AG04449 (cell line): ENCODE measurements at regions not wholly inside any gene's neighbourhood (a gene's known extent, or its start where the extent isn't known, plus 50 kb on each side); places are given as distances from the start of the nearest gene placed in this dataset.
A peak's percentile ranks its signal among the peaks of the same experiment; 100 is the strongest.

Experiments
- CTCF ChIA-PET: fragments of 350-600 bp; formaldehyde crosslinking; extraction: SDS; loops from one replicate; lab custom pipeline; 2021; ENCODE audit warnings: antibody characterized with exemption; lab: Yijun Ruan, JAX
- POLR2A ChIA-PET: fragments of 400-600, 350-600 bp; formaldehyde crosslinking; extraction: SDS; loops from one replicate; lab custom pipeline; 2020; ENCODE audit warnings: antibody characterized with exemption, inconsistent platforms; lab: Yijun Ruan, JAX
- DNase-seq: peaks from one replicate; pipeline ENCODE4 v3.0.0-alpha.2; 2010; ENCODE audit warnings: low read depth, low spot score
- H3K4me3 ChIP-seq: 2 replicates; pipeline ENCODE4 v1.5.1; 2011; ENCODE audit warnings: low read depth, mild to moderate bottlenecking, control low read depth, low read length
- TF ChIP-seq, protein P1 (sequence below): IDR thresholded peaks from one replicate; pipeline ENCODE4 v1.5.1; 2011; ENCODE audit warnings: mild to moderate bottlenecking, moderate library complexity, low read length, control low read depth, inconsistent platforms; ENCODE audit not compliant: insufficient read depth; ENCODE audit errors: missing control alignments

DNA sequence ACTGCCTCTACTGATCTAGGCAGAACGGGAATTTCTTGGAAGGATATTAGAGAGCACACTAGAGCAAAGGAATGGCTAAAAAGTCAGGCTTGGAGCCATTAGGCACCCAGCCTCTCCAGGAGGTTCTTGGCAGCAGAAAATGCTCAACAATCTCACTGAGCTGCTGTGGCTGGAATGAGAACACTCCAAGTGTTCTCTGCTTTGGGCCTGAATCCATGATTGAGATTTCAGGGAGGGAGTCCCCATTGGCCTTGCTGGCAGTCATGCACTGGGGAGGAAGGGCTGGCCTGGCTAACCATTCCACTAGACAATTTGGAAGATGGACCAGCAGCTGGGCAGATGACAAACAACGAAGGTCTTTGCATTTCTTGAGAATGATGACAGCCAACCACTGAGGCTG lies 362.6 kb downstream of the SHQ1 start:
- ChIA-PET POLR2A (no interaction called here), CTCF (no interaction called here)
- no peak for DNase-seq
- no peak overlapping the region for H3K4me3 ChIP-seq
- TF ChIP-seq, protein P1, sequence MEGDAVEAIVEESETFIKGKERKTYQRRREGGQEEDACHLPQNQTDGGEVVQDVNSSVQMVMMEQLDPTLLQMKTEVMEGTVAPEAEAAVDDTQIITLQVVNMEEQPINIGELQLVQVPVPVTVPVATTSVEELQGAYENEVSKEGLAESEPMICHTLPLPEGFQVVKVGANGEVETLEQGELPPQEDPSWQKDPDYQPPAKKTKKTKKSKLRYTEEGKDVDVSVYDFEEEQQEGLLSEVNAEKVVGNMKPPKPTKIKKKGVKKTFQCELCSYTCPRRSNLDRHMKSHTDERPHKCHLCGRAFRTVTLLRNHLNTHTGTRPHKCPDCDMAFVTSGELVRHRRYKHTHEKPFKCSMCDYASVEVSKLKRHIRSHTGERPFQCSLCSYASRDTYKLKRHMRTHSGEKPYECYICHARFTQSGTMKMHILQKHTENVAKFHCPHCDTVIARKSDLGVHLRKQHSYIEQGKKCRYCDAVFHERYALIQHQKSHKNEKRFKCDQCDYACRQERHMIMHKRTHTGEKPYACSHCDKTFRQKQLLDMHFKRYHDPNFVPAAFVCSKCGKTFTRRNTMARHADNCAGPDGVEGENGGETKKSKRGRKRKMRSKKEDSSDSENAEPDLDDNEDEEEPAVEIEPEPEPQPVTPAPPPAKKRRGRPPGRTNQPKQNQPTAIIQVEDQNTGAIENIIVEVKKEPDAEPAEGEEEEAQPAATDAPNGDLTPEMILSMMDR, result no peak

DNA sequence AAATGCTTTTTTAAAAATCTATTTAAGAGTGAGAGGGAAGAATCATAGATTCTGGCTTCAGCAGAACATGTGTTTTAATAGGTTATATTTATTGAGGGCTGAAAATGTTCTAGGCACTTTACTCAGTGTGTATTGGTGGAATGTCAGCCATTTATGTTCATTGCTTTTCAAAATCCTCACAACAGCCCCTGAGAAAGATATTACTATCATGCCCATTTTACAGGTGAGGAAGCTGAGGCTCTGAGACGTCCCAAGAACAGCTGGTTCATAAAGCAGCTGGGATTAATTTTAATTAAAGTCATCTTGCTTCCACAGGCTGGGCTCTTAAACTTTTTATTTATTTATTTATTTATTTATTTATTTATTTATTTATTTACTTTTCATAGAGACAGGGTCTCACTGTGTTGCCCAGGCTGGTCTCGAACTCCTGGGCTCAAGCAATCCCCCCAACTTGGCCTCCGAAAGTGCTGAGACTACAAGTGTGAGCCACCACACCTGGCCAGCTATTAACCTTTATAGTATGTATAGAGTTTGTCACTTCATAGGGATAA lies 364.6 kb downstream of the SHQ1 start:
- TF ChIP-seq, protein P1, result no peak
- H3K4me3 ChIP-seq, result no peak overlapping the region
- no peak for DNase-seq
- ChIA-PET CTCF (interaction anchor here (1.0 kb wide), 1 partner anchor 339 kb away, joined by 3 read pairs; no protein-coding TSS in a partner anchor), POLR2A (no interaction called here)

DNA sequence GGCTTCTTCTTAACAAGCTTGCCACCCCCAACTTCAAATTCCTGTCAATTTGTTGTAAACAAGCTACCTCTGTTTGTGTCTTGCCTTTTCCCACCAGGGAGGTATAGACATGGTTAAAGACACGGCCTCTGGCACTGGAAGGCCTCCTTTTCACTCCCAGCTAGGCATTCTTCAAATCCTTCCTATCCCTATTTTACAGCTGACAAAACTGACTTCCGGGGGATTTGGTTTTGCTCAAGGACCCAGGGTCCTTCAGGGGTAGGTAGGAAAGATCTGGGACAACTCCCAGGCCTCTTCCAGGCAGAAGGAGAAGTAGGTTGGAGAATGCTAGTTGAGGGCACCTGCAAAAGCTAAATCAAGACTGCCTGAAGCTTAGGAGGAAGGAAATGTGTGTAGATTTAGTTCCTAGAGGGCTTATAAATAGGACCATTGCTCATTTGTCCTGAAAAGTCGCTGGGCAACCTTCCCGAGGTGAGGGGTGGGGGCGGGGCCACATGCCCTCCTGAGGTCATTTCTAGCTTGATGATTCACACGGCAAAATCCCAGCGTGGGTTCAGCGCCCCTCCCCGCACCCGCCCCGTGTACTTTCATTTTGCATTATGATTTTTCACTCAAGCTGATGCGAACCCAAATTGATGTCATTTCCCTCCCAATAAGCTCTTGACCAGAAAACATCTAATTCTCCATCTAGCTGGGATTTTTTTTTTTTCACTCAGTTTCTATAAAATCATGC lies 365.5 kb downstream of the SHQ1 start:
- peak overlapping the region; percentile 23 for H3K4me3 ChIP-seq
- CTCF ChIA-PET, result interaction anchor here (0.7 to 1.0 kb wide), 3 partner anchors 18 to 340 kb away, joined by 3 read pairs; no protein-coding TSS in a partner anchor
- POLR2A ChIA-PET, result no interaction called here
- no peak for DNase-seq
- TF ChIP-seq, protein P1, result no peak

- ChIA-PET CTCF (interaction anchor here (0.7 kb wide), 1 partner anchor 9 kb away, joined by 3 read pairs; no protein-coding TSS in a partner anchor), POLR2A (no interaction called here)
- no peak overlapping the region for H3K4me3 ChIP-seq
- DNase-seq, result no peak
- TF ChIP-seq, protein P1, result no peak
These were observed 366.7 kb downstream of the SHQ1 start for GRCh38 chr3:72481542-72481941.

- no peak overlapping the region for H3K4me3 ChIP-seq
- CTCF ChIA-PET, result no interaction called here
- POLR2A ChIA-PET, result no interaction called here
- no peak for DNase-seq
- TF ChIP-seq, protein P1, result no peak
These were observed 367.9 kb downstream of the SHQ1 start for GRCh38 chr3:72480366-72480765.

DNA sequence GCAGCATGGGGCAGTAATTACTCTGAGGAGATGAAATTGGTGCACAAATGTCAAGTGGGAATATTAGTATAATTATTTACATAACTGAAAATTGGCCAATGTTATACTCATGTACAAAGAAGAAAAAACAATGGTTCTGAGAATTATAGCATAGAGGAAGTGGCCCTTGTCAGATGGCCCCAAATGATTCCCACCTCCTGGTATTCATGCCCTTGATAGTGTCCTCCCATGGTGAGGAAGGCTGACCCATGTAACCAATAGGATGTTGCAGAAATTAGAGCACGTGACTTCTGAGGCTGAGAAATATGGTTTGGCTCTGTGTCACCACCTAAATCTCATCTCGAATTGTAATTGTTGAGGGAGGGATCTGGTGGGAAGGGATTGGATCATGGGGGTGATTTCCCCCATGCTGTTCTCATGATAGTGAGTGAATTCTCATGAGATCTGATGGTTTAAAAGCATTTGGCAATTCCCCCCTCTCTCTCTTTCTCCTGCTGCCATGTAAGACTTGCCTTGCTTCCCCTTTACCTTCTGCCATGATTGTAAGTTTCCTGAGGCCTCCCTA lies 368.5 kb downstream of the SHQ1 start:
- H3K4me3 ChIP-seq, result no peak overlapping the region
- TF ChIP-seq, protein P1, result no peak
- CTCF ChIA-PET, result no interaction called here
- DNase-seq, result no peak
- POLR2A ChIA-PET, result no interaction called here
